ENCODE measurements at regions not wholly inside any gene's neighbourhood (a gene's known extent, or its start where the extent isn't known, plus 50 kb on each side); places are given as distances from the start of the nearest gene placed in this dataset.

GRCh38 chr6:112786801-112787200 lies 439.7 kb downstream of the RFPL4B start:
- no peak for ATAC-seq
- no TSS peak for BruUV-seq (replicated peaks)
- TF ChIP-seq TCF7L2 (IDR thresholded peaks at IDR 0.05; ENCODE audit: low read depth, low read length) (no peak), POLR2AphosphoS5 (IDR thresholded peaks at IDR 0.05; ENCODE audit: low read depth, low read length) (no peak), SIN3A (IDR thresholded peaks at IDR 0.05; ENCODE audit: borderline replicate concordance, insufficient read depth, low read depth, low read length) (no peak), CTCF (IDR thresholded peaks at IDR 0.05) (no peak), REST (IDR thresholded peaks at IDR 0.05; ENCODE audit: insufficient read depth in 1 of 2, low read depth in 2 of 2, low read length in 1 of 2) (no peak)
- Histone ChIP-seq H3K4me1 (ENCODE audit: control insufficient read depth, insufficient read depth, low read length) (no peaks in the 10 kb centered on the region), H3K4me3 (ENCODE audit: low read depth in 2 of 2, low read length in 2 of 2) (no peak overlapping the region), H3K27me3 (ENCODE audit: control insufficient read depth, insufficient read depth, low read length) (no peaks in the 10 kb centered on the region), H3K27ac (ENCODE audit: low read length) (no peak overlapping the region), H3K9me3 (ENCODE audit: control insufficient read depth, insufficient read depth, low read depth, low read length) (no peaks in the 10 kb centered on the region), H3K36me3 (ENCODE audit: control insufficient read depth, insufficient read depth, low read length) (no peaks in the 10 kb centered on the region)
- ChIA-PET CTCF (no interaction called here), POLR2A (no interaction called here)
- intact Hi-C loops (cut with micrococcal nuclease; ENCODE audit: unreplicated experiment) (loop anchor here (10.0 kb wide), 1 partner anchor 498 kb away; no protein-coding TSS in a partner anchor), in situ Hi-C loops (cut with HindIII; ENCODE audit: low pct_unique_long_range_greater_than_20kb, low sequenced_read_pairs) (no loop called here)
- no peak for DNase-seq (ENCODE audit: low read depth, low spot score)

GRCh38 chr6:112787371-112787770 lies 440.2 kb downstream of the RFPL4B start:
- H3K4me3 ChIP-seq (ENCODE audit: low read depth in 2 of 2, low read length in 2 of 2): no peak overlapping the region
- ATAC-seq (no peak), DNase-seq (ENCODE audit: low read depth, low spot score) (no peak)
- no peaks in the 10 kb centered on the region for H3K4me1 ChIP-seq (ENCODE audit: control insufficient read depth, insufficient read depth, low read length)
- ChIA-PET CTCF (no interaction called here), POLR2A (no interaction called here)
- H3K27ac ChIP-seq (ENCODE audit: low read length): no peak overlapping the region
- H3K27me3 ChIP-seq (ENCODE audit: control insufficient read depth, insufficient read depth, low read length): no peaks in the 10 kb centered on the region
- in situ Hi-C loops (cut with HindIII; ENCODE audit: low pct_unique_long_range_greater_than_20kb, low sequenced_read_pairs) (no loop called here), intact Hi-C loops (cut with micrococcal nuclease; ENCODE audit: unreplicated experiment) (loop anchor here (10.0 kb wide), 1 partner anchor 497 kb away; no protein-coding TSS in a partner anchor)
- no TSS peak for BruUV-seq (replicated peaks)
- TF ChIP-seq REST (IDR thresholded peaks at IDR 0.05; ENCODE audit: insufficient read depth in 1 of 2, low read depth in 2 of 2, low read length in 1 of 2): no peak
- H3K9me3 ChIP-seq (ENCODE audit: control insufficient read depth, insufficient read depth, low read depth, low read length): no peaks in the 10 kb centered on the region
- H3K36me3 ChIP-seq (ENCODE audit: control insufficient read depth, insufficient read depth, low read length): no peaks in the 10 kb centered on the region
